K562 (cell line): ENCODE measurements at regions not wholly inside any gene's neighbourhood (a gene's known extent, or its start where the extent isn't known, plus 50 kb on each side); places are given as distances from the start of the nearest gene placed in this dataset.

Source experiments
- ATAC-seq: fragments of 200-7000 bp; cut with Tn5 transposase; 3 replicates; pipeline ENCODE4 v1.9.1; 2020; ENCODE audit warnings: moderate library complexity
- BruUV-seq: library from RNA; stranded (reverse); fragments of 400-500 nt; replicated peaks from 2 replicates; lab custom pipeline; 2021; lab: Mats Ljungman, UMichigan
- CTCF ChIA-PET: fragments of 300-600 bp; formaldehyde crosslinking; extraction: SDS; loops from one replicate; lab custom pipeline; 2021; ENCODE audit warnings: low intra/inter-chr PET ratio; lab: Yijun Ruan, JAX
- POLR2A ChIA-PET: fragments of 300-600, 350-650 bp; sonication (Branson Sonifier 250); formaldehyde crosslinking; extraction: SDS; loops from one replicate; lab custom pipeline; 2021; ENCODE audit warnings: antibody characterized with exemption, inconsistent platforms; lab: Yijun Ruan, JAX
- DNase-seq, 4 experiments: peaks; one replicate each; pipeline versions ENCODE4 v3.0.0 to v3.0.0-alpha.2; 2011 to 2018; ENCODE audit warnings: low spot score in 3 of 4, mixed read lengths in 3 of 4; ENCODE audit errors: extremely low read depth in 1 of 4
- FAIRE-seq: peaks from 2 replicates; lab custom pipeline; 2011; peaks lifted over from hg19 to GRCh38; lab: Jason Lieb, UNC
- H2AFZ ChIP-seq: 2 replicates; pipeline ENCODE4 v1.6.0; 2011; ENCODE audit warnings: low read depth, low read length, control low read depth, inconsistent platforms
- H3K27ac ChIP-seq: fragments of 200-600 bp; 3 replicates; pipeline ENCODE4 v1.8.0; 2011; ENCODE audit warnings: low read depth, mild to moderate bottlenecking, control low read depth, inconsistent platforms, low read length, moderate library complexity, mixed read lengths; ENCODE audit errors: extremely low read depth
- H3K27me3 ChIP-seq, 2 experiments: fragments of 300-600 bp in 1 of 2; 2 replicates in 1 of 2; 3 replicates in 1 of 2; pipeline versions ENCODE4 v1.6.0 to v1.8.0; 2011; ENCODE audit warnings: inconsistent platforms in 2 of 2, low read length in 2 of 2, mild to moderate bottlenecking in 1 of 2, mixed read lengths in 1 of 2, moderate library complexity in 1 of 2; ENCODE audit not compliant: control insufficient read depth in 2 of 2, insufficient read depth in 2 of 2
- H3K36me3 ChIP-seq: fragments of 300-600 bp; 3 replicates; pipeline ENCODE4 v1.8.0; 2011; ENCODE audit warnings: mild to moderate bottlenecking, low read length, inconsistent platforms; ENCODE audit not compliant: control insufficient read depth, insufficient read depth
- H3K4me1 ChIP-seq, 2 experiments: fragments of 200-600 bp in 1 of 2; replicated peaks in 1 of 2; 2 replicates in 1 of 2; 3 replicates in 1 of 2; pipeline versions ENCODE4 v1.5.1 to v1.8.0; 2011; ENCODE audit warnings: inconsistent platforms in 2 of 2, low read length in 2 of 2, mild to moderate bottlenecking in 1 of 2, mixed read lengths in 1 of 2, moderate library complexity in 1 of 2; ENCODE audit not compliant: control insufficient read depth in 2 of 2, insufficient read depth in 2 of 2
- H3K4me2 ChIP-seq: 2 replicates; pipeline ENCODE4 v1.6.1; 2011; ENCODE audit warnings: low read length, control low read depth, inconsistent platforms, mixed read lengths; ENCODE audit not compliant: insufficient read depth
- H3K4me3 ChIP-seq: fragments of 200-600 bp; sonication (generic), shearing (Covaris generic); 2 replicates; pipeline ENCODE4 v1.5.1; 2016; ENCODE audit warnings: control low read depth, inconsistent platforms
- H3K79me2 ChIP-seq: fragments of 200-600 bp; 3 replicates; pipeline ENCODE4 v1.8.0; 2011; ENCODE audit warnings: low read length, inconsistent platforms; ENCODE audit not compliant: control insufficient read depth, insufficient read depth
- H3K9ac ChIP-seq, 2 experiments: 2 replicates each; pipeline versions ENCODE4 v1.6.0 to v1.6.1; 2011; ENCODE audit warnings: low read depth in 2 of 2, low read length in 2 of 2, control low read depth in 1 of 2, inconsistent platforms in 1 of 2, mild to moderate bottlenecking in 1 of 2, mixed read lengths in 1 of 2; ENCODE audit not compliant: insufficient read depth in 1 of 2
- H3K9me1 ChIP-seq: one replicate; pipeline ENCODE4 v1.6.0; 2011; ENCODE audit warnings: inconsistent platforms, mild to moderate bottlenecking, low read length, moderate library complexity; ENCODE audit not compliant: control insufficient read depth, insufficient read depth
- H3K9me3 ChIP-seq: replicated peaks from 2 replicates; pipeline ENCODE4 v1.5.1; 2011; ENCODE audit warnings: low read depth, low read length, inconsistent platforms; ENCODE audit not compliant: control insufficient read depth, insufficient read depth
- H4K20me1 ChIP-seq: replicated peaks from 2 replicates; pipeline ENCODE4 v1.6.1; 2011; ENCODE audit warnings: low read length, inconsistent platforms, mixed read lengths; ENCODE audit not compliant: control insufficient read depth, insufficient read depth
- CBX1 ChIP-seq: sonication (generic); IDR thresholded peaks from 2 replicates; pipeline ENCODE4 v1.6.1; 2016; ENCODE audit warnings: antibody characterized with exemption, low read depth, mild to moderate bottlenecking
- CREBBP ChIP-seq: IDR thresholded peaks from one replicate; pipeline ENCODE4 v1.6.1; 2012; ENCODE audit warnings: low read depth, mild to moderate bottlenecking, control low read depth, inconsistent platforms, low read length
- FOXJ2 ChIP-seq: fragments of 200-800 bp; sonication (Bioruptor generic); IDR thresholded peaks from 2 replicates; pipeline ENCODE4 v1.6.1; 2016; ENCODE audit warnings: missing genetic modification characterization, missing compliant biosample characterization
- JUNB ChIP-seq: fragments of 450-650 bp; formaldehyde crosslinking; conservative IDR thresholded peaks from 2 replicates; pipeline ENCODE4 v1.4.0; 2020; ENCODE audit warnings: mild to moderate bottlenecking
- NCOA6 ChIP-seq: fragments of 450-650 bp; IDR thresholded peaks from 2 replicates; pipeline ENCODE4 v1.6.1; 2017; ENCODE audit warnings: mild to moderate bottlenecking
- NR2C2 ChIP-seq, 2 experiments: fragments of 200-800 bp in 1 of 2; sonication (Bioruptor generic) in 1 of 2; sonication (generic) in 1 of 2; formaldehyde crosslinking in 1 of 2; IDR thresholded peaks; 2 replicates each; pipeline versions ENCODE4 v1.6.1 to v1.8.0; 2016 to 2022; ENCODE audit warnings: mild to moderate bottlenecking in 1 of 2, missing compliant biosample characterization in 1 of 2, missing genetic modification characterization in 1 of 2, missing genetic modification reagents in 1 of 2
- NUFIP1 ChIP-seq: fragments of 450-650 bp; IDR thresholded peaks from 2 replicates; pipeline ENCODE4 v1.6.1; 2018; ENCODE audit not compliant: partially characterized antibody
- PCBP1 ChIP-seq: fragments of 200-400 bp; formaldehyde crosslinking; IDR thresholded peaks from 2 replicates; pipeline ENCODE4 v1.6.1; 2018; ENCODE audit warnings: mild to moderate bottlenecking, low read depth, low read length; ENCODE audit not compliant: poor library complexity, severe bottlenecking
- RBM22 ChIP-seq: fragments of 200-400 bp; formaldehyde crosslinking; IDR thresholded peaks from 2 replicates; pipeline ENCODE4 v1.6.1; 2018; ENCODE audit warnings: low read length, low read depth; ENCODE audit not compliant: poor library complexity, severe bottlenecking
- RFX1 ChIP-seq: fragments of 450-650 bp; IDR thresholded peaks from 2 replicates; pipeline ENCODE4 v1.6.1; 2016; ENCODE audit warnings: mild to moderate bottlenecking, moderate library complexity
- RHOXF2B ChIP-seq: fragments of 250-450 bp; sonication (Bioruptor Pico); conservative IDR thresholded peaks from 2 replicates; pipeline ENCODE4 v1.5.1; 2021
- SRSF7 ChIP-seq: fragments of 200-400 bp; formaldehyde crosslinking; optimal IDR thresholded peaks from 2 replicates; pipeline ENCODE3; 2017; ENCODE audit warnings: mild to moderate bottlenecking, low read depth, low read length
- TCFL5 ChIP-seq: fragments of 250-450 bp; sonication (Bioruptor Pico); conservative IDR thresholded peaks from 2 replicates; pipeline ENCODE4 v1.6.1; 2021; ENCODE audit warnings: mild to moderate bottlenecking, moderate library complexity, matching md5 sums
- TRIM28 ChIP-seq: fragments of 450-650 bp; IDR thresholded peaks from 2 replicates; pipeline ENCODE4 v1.6.1; 2017
- TSC22D4 ChIP-seq: fragments of 450-650 bp; IDR thresholded peaks from 2 replicates; pipeline ENCODE4 v1.6.1; 2016; ENCODE audit warnings: missing genetic modification characterization, missing biosample characterization, control low read depth
- ZNF324 ChIP-seq: fragments of 250-450 bp; sonication (Bioruptor Pico); IDR thresholded peaks from 2 replicates; pipeline ENCODE4 v1.4.0; 2020; ENCODE audit warnings: mild to moderate bottlenecking
- ZNF347 ChIP-seq: fragments of 450-650 bp; formaldehyde crosslinking; IDR thresholded peaks from 2 replicates; pipeline ENCODE4 v1.4.0; 2020; ENCODE audit warnings: low read depth, mild to moderate bottlenecking, moderate library complexity
- WGBS: fragments of 100-300 bp; shearing (Covaris generic); methylation state at CpG from one replicate; pipeline ENCODE4 v1.1.6; 2016; ENCODE audit warnings: low coverage, mixed read lengths; ENCODE audit not compliant: insufficient coverage; ENCODE audit errors: missing lambda C conversion rate; 5-methylcytosine and 5-hydroxymethylcytosine counted together
- in situ Hi-C: fragments of 300-500 bp; cut with MboI; formaldehyde crosslinking; loops from 4 replicates; pipeline ENCODE4 v1.15.0; 2018; ENCODE audit warnings: inconsistent platforms, mixed read lengths
- intact Hi-C: fragments of 100-400 bp; cut with micrococcal nuclease; formaldehyde crosslinking; loops from 2 replicates; pipeline ENCODE4 v1.14.2; 2022
- TF ChIP-seq, protein P1 (sequence below), 2 experiments: fragments of 250-450 bp in 1 of 2; fragments of 450-650 bp in 1 of 2; sonication (Bioruptor Pico) in 1 of 2; IDR thresholded peaks; 2 replicates each; pipeline versions ENCODE4 v1.6.1 to v1.8.0; 2016 to 2021; ENCODE audit warnings: mild to moderate bottlenecking in 2 of 2, moderate library complexity in 2 of 2, missing compliant biosample characterization in 1 of 2, missing genetic modification characterization in 1 of 2

GRCh38 chr18:5668087-5668715 lies 124.4 kb upstream of the EPB41L3 start:
- no peak overlapping the region for H3K9ac ChIP-seq
- H2AFZ ChIP-seq = no peak overlapping the region
- ATAC-seq = no peak
- no peaks in the 10 kb centered on the region for H3K9me1 ChIP-seq
- 2% methylated on average over 2 of the region's 2 CpGs for WGBS
- DNase-seq = no peak
- ChIA-PET POLR2A (no interaction called here), CTCF (no interaction called here)
- FAIRE-seq = no peak
- in situ Hi-C loops = no loop called here
- no peaks in the 10 kb centered on the region for H4K20me1 ChIP-seq
- no peak overlapping the region for H3K4me3 ChIP-seq
- no peaks in the 10 kb centered on the region for H3K79me2 ChIP-seq
- intact Hi-C loops = no loop called here
- no peaks in the 10 kb centered on the region for H3K36me3 ChIP-seq
- H3K4me1 ChIP-seq = no peaks in the 10 kb centered on the region
- H3K4me2 ChIP-seq = no peak overlapping the region
- H3K27ac ChIP-seq = no peak overlapping the region; the same call in 2 of the 3 replicates
- no TSS peak for BruUV-seq
- H3K27me3 ChIP-seq = no peaks in the 10 kb centered on the region
- no peaks in the 10 kb centered on the region; the same call in 1 of the 2 replicates for H3K9me3 ChIP-seq
- no peak for TF ChIP-seq FOXJ2 (tag)
- TF ChIP-seq TSC22D4 = no peak
- TF ChIP-seq TCFL5 = no peak
- TF ChIP-seq RBM22 = no peak
- no peak for TF ChIP-seq RHOXF2B (CRISPR knock-in tag)
- TF ChIP-seq TRIM28 = no peak
- TF ChIP-seq SRSF7 = no peak
- no peak for TF ChIP-seq RFX1

DNA sequence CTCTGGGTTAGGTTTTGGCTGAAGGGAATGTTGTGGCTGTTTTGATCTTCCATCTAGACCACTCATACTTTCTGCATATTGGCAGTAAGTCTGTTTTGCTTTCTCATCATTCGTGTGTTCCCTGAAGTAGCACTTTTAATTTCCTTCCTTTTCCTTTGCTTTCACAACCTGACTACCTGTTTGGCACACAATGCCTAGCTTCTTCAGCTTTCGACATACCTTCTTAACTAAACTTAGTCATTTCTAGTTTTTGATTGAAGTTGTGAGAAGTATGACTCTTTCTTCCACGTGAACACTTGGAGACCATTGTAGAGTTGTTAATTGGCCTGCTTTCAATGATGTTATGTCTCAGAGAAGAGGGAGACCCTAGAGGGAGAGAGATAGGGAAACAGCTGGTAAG lies 123.6 kb upstream of the EPB41L3 start:
- 0% methylated on average over 3 of the region's 3 CpGs for WGBS
- no peaks in the 10 kb centered on the region for H3K27me3 ChIP-seq
- no peaks in the 10 kb centered on the region for H3K4me1 ChIP-seq
- H3K36me3 ChIP-seq = no peaks in the 10 kb centered on the region
- no peak overlapping the region for H3K9ac ChIP-seq
- ChIA-PET CTCF (no interaction called here), POLR2A (no interaction called here)
- no peak overlapping the region for H2AFZ ChIP-seq
- H3K4me3 ChIP-seq = no peak overlapping the region
- BruUV-seq = no TSS peak
- H3K27ac ChIP-seq = no peak overlapping the region
- in situ Hi-C loops = no loop called here
- no peaks in the 10 kb centered on the region for H4K20me1 ChIP-seq
- intact Hi-C loops = no loop called here
- H3K9me3 ChIP-seq = no peaks in the 10 kb centered on the region; the same call in 1 of the 2 replicates
- ATAC-seq = no peak
- no peak for FAIRE-seq
- no peak overlapping the region for H3K4me2 ChIP-seq
- H3K79me2 ChIP-seq = no peaks in the 10 kb centered on the region
- no peak for DNase-seq
- H3K9me1 ChIP-seq = no peaks in the 10 kb centered on the region
- TF ChIP-seq JUNB (CRISPR knock-in tag) (no peak), NCOA6 (no peak), ZNF347 (CRISPR knock-in tag) (no peak), ZNF324 (CRISPR knock-in tag) (no peak), NUFIP1 (no peak), CREBBP (no peak), CBX1 (no peak), NR2C2 (CRISPR knock-in tag; IDR thresholded peaks at IDR 0.05) (no peak), NR2C2 (tag; IDR thresholded peaks at IDR 0.05) (no peak), PCBP1 (no peak)
- TF ChIP-seq, protein P1, sequence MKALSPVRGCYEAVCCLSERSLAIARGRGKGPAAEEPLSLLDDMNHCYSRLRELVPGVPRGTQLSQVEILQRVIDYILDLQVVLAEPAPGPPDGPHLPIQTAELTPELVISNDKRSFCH (CRISPR knock-in tag; IDR thresholded peaks at IDR 0.05) = no peak
- TF ChIP-seq, protein P1 (tag; IDR thresholded peaks at IDR 0.05) = no peak
